GM21619 (cell line): ENCODE measurements at regions not wholly inside any gene's neighbourhood (a gene's known extent, or its start where the extent isn't known, plus 50 kb on each side); places are given as distances from the start of the nearest gene placed in this dataset.
"Not testable (repeated sequence)": the region's sequence is repeated elsewhere in the genome, so short reads cannot be mapped to it uniquely, and the experiment has no call there.

ENCODE experiments used
- ATAC-seq: cut with Tn5 transposase; IDR thresholded peaks from one replicate; pipeline ENCODE4 v1.9.1; 2021; ENCODE audit not compliant: unreplicated experiment

GRCh38 chr6:11961923-11962322 is 50.2 kb upstream of the HIVEP1 start:
- no peak for ATAC-seq

GRCh38 chr6:11960909-11961779 is 51.0 kb upstream of the HIVEP1 start:
- ATAC-seq, result no peak

- no peak for ATAC-seq
Measured at GRCh38 chr6:11956781-11957180, 55.3 kb upstream of the HIVEP1 start.

- no peak for ATAC-seq
Measured at GRCh38 chr6:11953641-11954040, 58.5 kb upstream of the HIVEP1 start.

GRCh38 chr6:11952316-11952715 is 59.8 kb upstream of the HIVEP1 start:
- no peak for ATAC-seq

GRCh38 chr6:11951868-11952267 is 60.2 kb upstream of the HIVEP1 start:
- ATAC-seq, result no peak

GRCh38 chr6:11950109-11950508 is 62.0 kb upstream of the HIVEP1 start:
- ATAC-seq, result no peak

GRCh38 chr6:11947575-11947974 is 64.5 kb upstream of the HIVEP1 start:
- ATAC-seq, result no peak

GRCh38 chr6:11947063-11947462 is 65.0 kb upstream of the HIVEP1 start:
- ATAC-seq, result no peak

GRCh38 chr6:11944111-11944510 is 68.0 kb upstream of the HIVEP1 start:
- no peak for ATAC-seq

- ATAC-seq, result no peak
Measured at GRCh38 chr6:11943060-11943459, 69.1 kb upstream of the HIVEP1 start.

- ATAC-seq, result no peak
Measured at GRCh38 chr6:11942185-11942864, 69.8 kb upstream of the HIVEP1 start.

- not testable (repeated sequence) for ATAC-seq
Measured at GRCh38 chr6:11940532-11941166, 71.5 kb upstream of the HIVEP1 start.

- ATAC-seq, result no peak
Measured at GRCh38 chr6:11938285-11938890, 73.7 kb upstream of the HIVEP1 start.

GRCh38 chr6:11934638-11935037 is 77.5 kb upstream of the HIVEP1 start:
- ATAC-seq, result no peak

GRCh38 chr6:11932892-11933291 is 79.2 kb upstream of the HIVEP1 start:
- ATAC-seq, result not testable (repeated sequence)

GRCh38 chr6:11931296-11932035 is 80.6 kb upstream of the HIVEP1 start:
- no peak for ATAC-seq

- ATAC-seq, result not testable (repeated sequence)
Measured at GRCh38 chr6:11930834-11931233, 81.3 kb upstream of the HIVEP1 start.

GRCh38 chr6:11930240-11930639 is 81.9 kb upstream of the HIVEP1 start:
- ATAC-seq, result no peak

- no peak for ATAC-seq
Measured at GRCh38 chr6:11929241-11929835, 82.8 kb upstream of the HIVEP1 start.
